Lower leg skin (tissue), 4 donors: ENCODE measurements at regions not wholly inside any gene's neighbourhood (a gene's known extent, or its start where the extent isn't known, plus 50 kb on each side); places are given as distances from the start of the nearest gene placed in this dataset.
"Not testable (repeated sequence)": the region's sequence is repeated elsewhere in the genome, so short reads cannot be mapped to it uniquely, and the experiment has no call there.

ENCODE experiments used
- DNase-seq, 2 donors: peaks; one replicate each; pipeline ENCODE4 v3.0.0-alpha.2; 2019; ENCODE audit warnings: low spot score in 2 of 2
- H3K4me3 ChIP-seq: fragments of 200-600 bp; sonication (generic); 2 replicates; pipeline ENCODE4 v1.5.1; 2017; ENCODE audit warnings: mild to moderate bottlenecking, low read depth; ENCODE audit not compliant: poor library complexity, severe bottlenecking
- CTCF ChIP-seq, 3 donors: fragments of 450-650 bp; IDR thresholded peaks; one replicate each; pipeline ENCODE4 v1.5.1; 2016; ENCODE audit warnings: antibody characterized with exemption in 3 of 3, mild to moderate bottlenecking in 3 of 3, moderate library complexity in 2 of 3
- POLR2A ChIP-seq, 2 donors: fragments of 450-650 bp; IDR thresholded peaks; one replicate each; pipeline ENCODE4 v1.6.1; 2016 to 2017; ENCODE audit warnings: antibody characterized with exemption in 2 of 2, mild to moderate bottlenecking in 1 of 2, moderate library complexity in 1 of 2
- WGBS, 2 donors: methylation state at CpG; one replicate each; pipeline ENCODE4 v1.1.5; 2018; 5-methylcytosine and 5-hydroxymethylcytosine counted together
- intact Hi-C: fragments of 100-400 bp; cut with DNase I; formaldehyde crosslinking; loops from one replicate; pipeline ENCODE4 v1.15.0; 2023; ENCODE audit warnings: low total_unique reads

GRCh38 chr3:18188491-18188890 is 236.6 kb downstream of the SATB1 start:
- H3K4me3 ChIP-seq = no peak overlapping the region
- WGBS, 2 donors = 70 to 83% methylated on average over 3 of the region's 3 CpGs
- TF ChIP-seq CTCF (IDR thresholded peaks at IDR 0.05) = no peak
- no peak for TF ChIP-seq POLR2A (IDR thresholded peaks at IDR 0.05)
- no peak for DNase-seq
- intact Hi-C loops = no loop called here

GRCh38 chr3:18185624-18186023 is 239.5 kb downstream of the SATB1 start:
- TF ChIP-seq POLR2A (IDR thresholded peaks at IDR 0.05) (no peak), CTCF (IDR thresholded peaks at IDR 0.05) (no peak)
- no peak for DNase-seq
- H3K4me3 ChIP-seq = no peak overlapping the region
- WGBS, 2 donors = 85 to 87% methylated on average over 1 of the region's 1 CpG
- intact Hi-C loops = no loop called here

- DNase-seq, H3K4me3 ChIP-seq, intact Hi-C loops: not testable (repeated sequence)
- 63% methylated on average over 1 of the region's 1 CpG for WGBS, 2 donors
Observed at GRCh38 chr3:18182923-18183322, 242.2 kb downstream of the SATB1 start.

- no peak for TF ChIP-seq POLR2A (IDR thresholded peaks at IDR 0.05)
- TF ChIP-seq CTCF (IDR thresholded peaks at IDR 0.05) = no peak
- DNase-seq = no peak
- intact Hi-C loops = no loop called here
- 75 to 81% methylated on average over 3 of the region's 3 CpGs for WGBS, 2 donors
- H3K4me3 ChIP-seq = no peak overlapping the region
Observed at GRCh38 chr3:18179521-18179920, 245.6 kb downstream of the SATB1 start.

GRCh38 chr3:18177271-18177670 is 247.9 kb downstream of the SATB1 start:
- WGBS, 2 donors = 41 to 43% methylated on average over 4 of the region's 4 CpGs
- TF ChIP-seq POLR2A (IDR thresholded peaks at IDR 0.05) (no peak), CTCF (IDR thresholded peaks at IDR 0.05) (no peak)
- no peak overlapping the region for H3K4me3 ChIP-seq
- DNase-seq = no peak
- intact Hi-C loops = no loop called here

GRCh38 chr3:18173891-18174290 is 251.2 kb downstream of the SATB1 start:
- DNase-seq, intact Hi-C loops: not testable (repeated sequence)
- 83 to 84% methylated on average over 5 of the region's 5 CpGs for WGBS, 2 donors

GRCh38 chr3:18159681-18160080 is 265.5 kb downstream of the SATB1 start:
- no peak for DNase-seq
- TF ChIP-seq POLR2A (IDR thresholded peaks at IDR 0.05) = no peak
- no peak for TF ChIP-seq CTCF (IDR thresholded peaks at IDR 0.05)
- WGBS, 2 donors = 69 to 70% methylated on average over 1 of the region's 1 CpG
- intact Hi-C loops = no loop called here
- no peak overlapping the region for H3K4me3 ChIP-seq

More at GRCh38 chr3:18173891-18174290, 251.2 kb downstream of the SATB1 start:
- not testable (repeated sequence) for H3K4me3 ChIP-seq
